ENCODE measurements at regions not wholly inside any gene's neighbourhood (a gene's known extent, or its start where the extent isn't known, plus 50 kb on each side); places are given as distances from the start of the nearest gene placed in this dataset.
"Not testable (repeated sequence)": the region's sequence is repeated elsewhere in the genome, so short reads cannot be mapped to it uniquely, and the experiment has no call there.

GRCh38 chrX:92280347-92280746 is 501.2 kb downstream of the PCDH11X start:
- intact Hi-C loops (cut with micrococcal nuclease); CTCF ChIA-PET; RAD21 ChIA-PET (ENCODE audit: low non-redundant PET in 1 of 2, low total read pairs in 2 of 2, uncharacterized antibody in 2 of 2, unreplicated experiment in 2 of 2); H3K4me3 ChIP-seq (replicated peaks in 1 of 2; ENCODE audit: low read depth in 1 of 2, low read length in 2 of 2); DNase-seq (ENCODE audit: low read depth, low spot score); H3K4me1 ChIP-seq (ENCODE audit: control insufficient read depth in 1 of 2, insufficient read depth in 2 of 2, low read length in 2 of 2); H3K9me2 ChIP-seq (ENCODE audit: insufficient read depth); H3K9me3 ChIP-seq (ENCODE audit: control insufficient read depth in 1 of 2, insufficient read depth in 1 of 2, low read depth in 1 of 2, low read length in 2 of 2); H3K36me3 ChIP-seq (ENCODE audit: control insufficient read depth in 1 of 2, insufficient read depth in 2 of 2, low read length in 2 of 2); H3K4me2 ChIP-seq (ENCODE audit: low read length); H2AFZ ChIP-seq (ENCODE audit: low read depth, low read length, poor library complexity, severe bottlenecking); H3K27ac ChIP-seq (ENCODE audit: low read depth, low read length); BruUV-seq (replicated peaks); ATAC-seq; H3K27me3 ChIP-seq (ENCODE audit: insufficient read depth, low read length); H3K9ac ChIP-seq (ENCODE audit: low read length); H3K79me2 ChIP-seq (ENCODE audit: insufficient read depth, low read length); POLR2A ChIA-PET; H4K20me1 ChIP-seq (ENCODE audit: insufficient read depth): not testable (repeated sequence)

GRCh38 chrX:92283308-92283707 is 504.1 kb downstream of the PCDH11X start:
- Histone ChIP-seq H4K20me1 (ENCODE audit: insufficient read depth) (no peaks in the 10 kb centered on the region), H3K4me2 (ENCODE audit: low read length) (no peak overlapping the region), H2AFZ (ENCODE audit: low read depth, low read length, poor library complexity, severe bottlenecking) (no peak overlapping the region), H3K4me1 (ENCODE audit: control insufficient read depth in 1 of 2, insufficient read depth in 2 of 2, low read length in 2 of 2) (no peaks in the 10 kb centered on the region), H3K79me2 (ENCODE audit: insufficient read depth, low read length) (no peaks in the 10 kb centered on the region), H3K9ac (ENCODE audit: low read length) (no peak overlapping the region), H3K9me2 (ENCODE audit: insufficient read depth) (no peaks in the 10 kb centered on the region), H3K4me3 (replicated peaks in 1 of 2; ENCODE audit: low read depth in 1 of 2, low read length in 2 of 2) (no peak overlapping the region), H3K27me3 (ENCODE audit: insufficient read depth, low read length) (no peaks in the 10 kb centered on the region), H3K27ac (ENCODE audit: low read depth, low read length) (no peak overlapping the region), H3K36me3 (ENCODE audit: control insufficient read depth in 1 of 2, insufficient read depth in 2 of 2, low read length in 2 of 2) (no peaks in the 10 kb centered on the region), H3K9me3 (ENCODE audit: control insufficient read depth in 1 of 2, insufficient read depth in 1 of 2, low read depth in 1 of 2, low read length in 2 of 2) (no peaks in the 10 kb centered on the region)
- no peak for ATAC-seq
- TF ChIP-seq EZH2 (IDR thresholded peaks at IDR 0.05) (no peak), ZNF274 (IDR thresholded peaks at IDR 0.05; ENCODE audit: low read depth, low read length) (no peak), CTCF (IDR thresholded peaks at IDR 0.05 in 2 of 3, conservative IDR thresholded peaks at IDR 0.05 in 1 of 3; ENCODE audit: borderline replicate concordance in 1 of 3, insufficient read depth in 1 of 3, low read depth in 2 of 3, low read length in 2 of 3) (no peak), ZFX (IDR thresholded peaks at IDR 0.05) (no peak), EZH2phosphoT487 (IDR thresholded peaks at IDR 0.05; ENCODE audit: borderline replicate concordance) (no peak), TCF7L2 (IDR thresholded peaks at IDR 0.05; ENCODE audit: borderline replicate concordance, extremely low read depth, insufficient read depth, insufficient read length) (no peak), SRF (IDR thresholded peaks at IDR 0.05; ENCODE audit: low read depth) (no peak), ATF3 (IDR thresholded peaks at IDR 0.05) (no peak), YY1 (IDR thresholded peaks at IDR 0.05; ENCODE audit: extremely low read depth, insufficient replicate concordance, low read depth, low read length) (no peak), ELF1 (IDR thresholded peaks at IDR 0.05; ENCODE audit: borderline replicate concordance, low read depth) (no peak)
- intact Hi-C loops (cut with micrococcal nuclease), result no loop called here
- DNase-seq (ENCODE audit: low read depth, low spot score), result no peak
- POLR2A ChIA-PET, result no interaction called here
- RAD21 ChIA-PET (ENCODE audit: low non-redundant PET in 1 of 2, low total read pairs in 2 of 2, uncharacterized antibody in 2 of 2, unreplicated experiment in 2 of 2), result no interaction called here
- no TSS peak for BruUV-seq (replicated peaks)
- CTCF ChIA-PET, result no interaction called here

- H3K27me3 ChIP-seq (ENCODE audit: insufficient read depth, low read length); H4K20me1 ChIP-seq (ENCODE audit: insufficient read depth); H2AFZ ChIP-seq (ENCODE audit: low read depth, low read length, poor library complexity, severe bottlenecking); RAD21 ChIA-PET (ENCODE audit: low non-redundant PET in 1 of 2, low total read pairs in 2 of 2, uncharacterized antibody in 2 of 2, unreplicated experiment in 2 of 2); H3K79me2 ChIP-seq (ENCODE audit: insufficient read depth, low read length); ATAC-seq; DNase-seq (ENCODE audit: low read depth, low spot score); H3K9me2 ChIP-seq (ENCODE audit: insufficient read depth); BruUV-seq (replicated peaks); H3K27ac ChIP-seq (ENCODE audit: low read depth, low read length); H3K9ac ChIP-seq (ENCODE audit: low read length); H3K36me3 ChIP-seq (ENCODE audit: control insufficient read depth in 1 of 2, insufficient read depth in 2 of 2, low read length in 2 of 2); H3K4me2 ChIP-seq (ENCODE audit: low read length); POLR2A ChIA-PET; H3K4me3 ChIP-seq (replicated peaks in 1 of 2; ENCODE audit: low read depth in 1 of 2, low read length in 2 of 2); H3K4me1 ChIP-seq (ENCODE audit: control insufficient read depth in 1 of 2, insufficient read depth in 2 of 2, low read length in 2 of 2); CTCF ChIA-PET; H3K9me3 ChIP-seq (ENCODE audit: control insufficient read depth in 1 of 2, insufficient read depth in 1 of 2, low read depth in 1 of 2, low read length in 2 of 2); intact Hi-C loops (cut with micrococcal nuclease): not testable (repeated sequence)
These were observed 518.9 kb downstream of the PCDH11X start for GRCh38 chrX:92298067-92298466.

Data from HCT116 (cell line).